NK-92 (cell line): ENCODE measurements at regions not wholly inside any gene's neighbourhood (a gene's known extent, or its start where the extent isn't known, plus 50 kb on each side); places are given as distances from the start of the nearest gene placed in this dataset.

Source experiments
- DNase-seq: peaks from one replicate; lab custom pipeline; 2025; ENCODE audit not compliant: unreplicated experiment; lab: John Stamatoyannopoulos, UW

- DNase-seq: no peak
These were observed 332.4 kb upstream of the TLE3 start for GRCh38 chr15:70430069-70430468.

- no peak for DNase-seq
These were observed 331.5 kb upstream of the TLE3 start for GRCh38 chr15:70429056-70429722.

- no peak for DNase-seq
These were observed 330.6 kb upstream of the TLE3 start for GRCh38 chr15:70428211-70428822.

GRCh38 chr15:70427167-70428120 is 329.7 kb upstream of the TLE3 start:
- DNase-seq: no peak

GRCh38 chr15:70426096-70426821 is 328.5 kb upstream of the TLE3 start:
- DNase-seq: no peak

- DNase-seq: no peak
These were observed 327.3 kb upstream of the TLE3 start for GRCh38 chr15:70424937-70425411.

- DNase-seq: no peak
These were observed 325.6 kb upstream of the TLE3 start for GRCh38 chr15:70423267-70423666.

- no peak for DNase-seq
These were observed 324.6 kb upstream of the TLE3 start for GRCh38 chr15:70422342-70422741.

GRCh38 chr15:70420948-70421482 is 323.3 kb upstream of the TLE3 start:
- DNase-seq: no peak

- no peak for DNase-seq
These were observed 322.6 kb upstream of the TLE3 start for GRCh38 chr15:70420086-70420947.

GRCh38 chr15:70418943-70419342 is 321.2 kb upstream of the TLE3 start:
- no peak for DNase-seq

- no peak for DNase-seq
These were observed 319.8 kb upstream of the TLE3 start for GRCh38 chr15:70417535-70417934.

- no peak for DNase-seq
These were observed 319.1 kb upstream of the TLE3 start for GRCh38 chr15:70416829-70417228.

- DNase-seq: no peak
These were observed 317.7 kb upstream of the TLE3 start for GRCh38 chr15:70415398-70415797.

- DNase-seq: no peak
These were observed 316.9 kb upstream of the TLE3 start for GRCh38 chr15:70414626-70415025.

GRCh38 chr15:70412794-70413193 is 315.1 kb upstream of the TLE3 start:
- DNase-seq: no peak

GRCh38 chr15:70411143-70411863 is 313.6 kb upstream of the TLE3 start:
- no peak for DNase-seq

GRCh38 chr15:70410371-70410985 is 312.8 kb upstream of the TLE3 start:
- no peak for DNase-seq

- no peak for DNase-seq
These were observed 311.7 kb upstream of the TLE3 start for GRCh38 chr15:70409388-70409787.
